ENCODE measurements at regions not wholly inside any gene's neighbourhood (a gene's known extent, or its start where the extent isn't known, plus 50 kb on each side); places are given as distances from the start of the nearest gene placed in this dataset.
A peak's percentile ranks its signal among the peaks of the same experiment; 100 is the strongest.

GRCh38 chr5:173709761-173710160 lies 93.3 kb upstream of the BOD1 start:
- Histone ChIP-seq H3K36me3 (ENCODE audit: control insufficient read depth in 2 of 4, insufficient read depth in 4 of 4, low read length in 3 of 4) (no peaks in the 10 kb centered on the region), H2BK120ac (replicated peaks; ENCODE audit: low read depth, low read length) (no peak overlapping the region), H2BK20ac (ENCODE audit: low read length) (no peak overlapping the region), H2BK5ac (ENCODE audit: low read depth, low read length) (no peak overlapping the region), H3K79me2 (ENCODE audit: control insufficient read depth in 1 of 2, insufficient read depth in 2 of 2, low read length in 2 of 2) (no peaks in the 10 kb centered on the region), H2BK12ac (ENCODE audit: low read depth, low read length) (no peak overlapping the region), H3K27ac (ENCODE audit: low read depth, low read length) (no peak overlapping the region), H3K23me2 (ENCODE audit: low read depth, low read length) (peaks cover 4% of the 10 kb centered on the region; the same call in 1 of the 2 replicates), H4K5ac (ENCODE audit: insufficient read length, low read depth, low read length) (no peak overlapping the region), H4K91ac (replicated peaks; ENCODE audit: insufficient read length, low read length) (no peak overlapping the region), H3K27me3 (replicated peaks in 1 of 4; ENCODE audit: control insufficient read depth in 3 of 4, extremely low read depth in 1 of 4, insufficient read depth in 3 of 4, low read length in 3 of 4) (no peaks in the 10 kb centered on the region), H2AFZ (ENCODE audit: low read length) (no peak overlapping the region), H3K4me3 (ENCODE audit: extremely low read depth in 1 of 4, insufficient read depth in 2 of 4, low read depth in 3 of 4, low read length in 4 of 4) (no peak overlapping the region), H3K9ac (replicated peaks in 1 of 4; ENCODE audit: extremely low read depth in 1 of 4, low read depth in 3 of 4, low read length in 3 of 4) (no peak overlapping the region), H3K14ac (ENCODE audit: insufficient read length) (no peak overlapping the region), H3K4me1 (replicated peaks in 1 of 4; ENCODE audit: control insufficient read depth in 3 of 4, insufficient read depth in 4 of 4, low read length in 3 of 4) (no peaks in the 10 kb centered on the region; a peak in 1 of 7 replicates), H2BK15ac (ENCODE audit: low read length) (peak overlapping the region; percentile 72; the same call in 1 of the 2 replicates), H3K79me1 (ENCODE audit: low read depth, low read length) (no peaks in the 10 kb centered on the region), H3K9me3 (ENCODE audit: insufficient read depth in 2 of 2, low read depth in 1 of 2, low read length in 1 of 2) (no peaks in the 10 kb centered on the region), H4K8ac (ENCODE audit: extremely low read depth, insufficient read depth, low read length) (no peak overlapping the region), H3K4ac (replicated peaks; ENCODE audit: insufficient read length, low read depth, low read length) (no peak overlapping the region), H3K23ac (ENCODE audit: insufficient read length) (no peak overlapping the region), H3K4me2 (ENCODE audit: insufficient read depth in 1 of 2, low read depth in 2 of 2, low read length in 2 of 2) (no peak overlapping the region), H4K20me1 (replicated peaks in 1 of 2; ENCODE audit: control insufficient read depth in 1 of 2, insufficient read depth in 2 of 2, low read length in 2 of 2) (peaks cover 0 to 2% of the 10 kb centered on the region in 2 experiments), H3K56ac (replicated peaks; ENCODE audit: insufficient read length, low read depth, low read length) (no peak overlapping the region), H2AK5ac (ENCODE audit: low read depth, low read length) (no peak overlapping the region), H3K18ac (ENCODE audit: extremely low read depth, low read length) (no peak overlapping the region)
- 96% methylated on average over 6 of the region's 6 CpGs; no CpG with 5 or more reads in 1 of the 2 experiments for WGBS, 2 experiments (ENCODE audit: extremely low coverage in 1 of 2, insufficient coverage in 1 of 2, insufficient read length in 1 of 2, insufficient replicate concordance in 2 of 2, low coverage in 1 of 2, low lambda C conversion rate in 2 of 2, missing lambda C conversion rate in 1 of 2)
- ChIA-PET CTCF (ENCODE audit: partially characterized antibody) (interaction anchor here (1.3 to 1.6 kb wide), 2 partner anchors 12 to 83 kb away, joined by 3 to 4 read pairs; no protein-coding TSS in a partner anchor), POLR2A (ENCODE audit: partially characterized antibody) (interaction anchor here (1.1 kb wide), 1 partner anchor 39 kb away, joined by 3 read pairs; no protein-coding TSS in a partner anchor)
- FAIRE-seq = no peak
- DNase-seq (ENCODE audit: low read depth in 1 of 2, low spot score in 2 of 2) = no peak
- TF ChIP-seq, protein P1, sequence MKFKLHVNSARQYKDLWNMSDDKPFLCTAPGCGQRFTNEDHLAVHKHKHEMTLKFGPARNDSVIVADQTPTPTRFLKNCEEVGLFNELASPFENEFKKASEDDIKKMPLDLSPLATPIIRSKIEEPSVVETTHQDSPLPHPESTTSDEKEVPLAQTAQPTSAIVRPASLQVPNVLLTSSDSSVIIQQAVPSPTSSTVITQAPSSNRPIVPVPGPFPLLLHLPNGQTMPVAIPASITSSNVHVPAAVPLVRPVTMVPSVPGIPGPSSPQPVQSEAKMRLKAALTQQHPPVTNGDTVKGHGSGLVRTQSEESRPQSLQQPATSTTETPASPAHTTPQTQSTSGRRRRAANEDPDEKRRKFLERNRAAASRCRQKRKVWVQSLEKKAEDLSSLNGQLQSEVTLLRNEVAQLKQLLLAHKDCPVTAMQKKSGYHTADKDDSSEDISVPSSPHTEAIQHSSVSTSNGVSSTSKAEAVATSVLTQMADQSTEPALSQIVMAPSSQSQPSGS (IDR thresholded peaks at IDR 0.05; ENCODE audit: low read length) = no peak
- TF ChIP-seq CBX5 (IDR thresholded peaks at IDR 0.05; ENCODE audit: low read depth, low read length) (no peak), TAF7 (optimal IDR thresholded peaks at IDR 0.05; ENCODE audit: borderline replicate concordance, low read depth, low read length) (no peak), EZH2 (IDR thresholded peaks at IDR 0.05; ENCODE audit: low read depth, low read length, severe bottlenecking) (no peak), ZNF274 (IDR thresholded peaks at IDR 0.05; ENCODE audit: borderline replicate concordance, extremely low read depth, low read length) (no peak), GTF2F1 (IDR thresholded peaks at IDR 0.05; ENCODE audit: borderline replicate concordance, low read depth, low read length) (no peak), CTBP2 (IDR thresholded peaks at IDR 0.05; ENCODE audit: borderline replicate concordance, insufficient read depth, insufficient read length, low read length) (no peak), SIX5 (IDR thresholded peaks at IDR 0.05; ENCODE audit: low read depth, low read length) (no peak), CEBPB (IDR thresholded peaks at IDR 0.05; ENCODE audit: low read depth, low read length) (no peak), E2F6 (IDR thresholded peaks at IDR 0.05) (no peak), POLR2A (IDR thresholded peaks at IDR 0.05; ENCODE audit: control extremely low read depth in 1 of 2, low read depth in 2 of 2, low read length in 2 of 2) (no peak), ASH2L (IDR thresholded peaks at IDR 0.05; ENCODE audit: low read length) (no peak)
